Spleen (tissue), 11 donors: ENCODE measurements at regions not wholly inside any gene's neighbourhood (a gene's known extent, or its start where the extent isn't known, plus 50 kb on each side); places are given as distances from the start of the nearest gene placed in this dataset.

Source experiments
- DNase-seq: peaks from one replicate; pipeline ENCODE4 v3.0.0-alpha.2; 2020
- H3K27ac ChIP-seq, 8 donors: fragments of 200-600 bp; sonication (generic) in 7 of 8; 1 replicate in 4 of 8; 2 replicates in 4 of 8; pipeline versions ENCODE4 v1.5.0 to v1.8.0; 2016 to 2021; ENCODE audit warnings: inconsistent platforms in 4 of 8, mild to moderate bottlenecking in 4 of 8, moderate library complexity in 1 of 8
- H3K27me3 ChIP-seq, 7 donors: fragments of 200-600 bp; sonication (generic) in 6 of 7; replicated peaks in 1 of 7; 1 replicate in 4 of 7; 2 replicates in 3 of 7; pipeline versions ENCODE4 v1.5.0 to v1.8.0; 2016 to 2021; ENCODE audit warnings: inconsistent platforms in 3 of 7, mild to moderate bottlenecking in 1 of 7
- H3K36me3 ChIP-seq, 6 donors: fragments of 200-600 bp; sonication (generic) in 5 of 6; 1 replicate in 4 of 6; 2 replicates in 2 of 6; pipeline versions ENCODE4 v1.5.0 to v1.8.0; 2016 to 2021; ENCODE audit warnings: inconsistent platforms in 2 of 6
- H3K4me1 ChIP-seq, 6 donors: fragments of 200-600 bp; sonication (generic) in 5 of 6; 1 replicate in 3 of 6; 2 replicates in 3 of 6; pipeline versions ENCODE4 v1.5.0 to v1.8.0; 2016 to 2021; ENCODE audit warnings: inconsistent platforms in 3 of 6
- H3K4me3 ChIP-seq, 8 donors: fragments of 200-600 bp; sonication (generic) in 7 of 8; 1 replicate in 4 of 8; 2 replicates in 4 of 8; pipeline versions ENCODE4 v1.5.0 to v1.8.0; 2016 to 2021; ENCODE audit warnings: inconsistent platforms in 4 of 8, mild to moderate bottlenecking in 4 of 8, moderate library complexity in 2 of 8
- H3K9me3 ChIP-seq, 8 donors: fragments of 200-600 bp; sonication (generic) in 7 of 8; 1 replicate in 4 of 8; 2 replicates in 4 of 8; pipeline versions ENCODE4 v1.5.0 to v1.8.0; 2016 to 2021; ENCODE audit warnings: inconsistent platforms in 4 of 8
- POLR2A ChIP-seq, 3 donors: fragments of 450-650 bp; IDR thresholded peaks; one replicate each; pipeline ENCODE4 v1.5.1; 2017; ENCODE audit warnings: antibody characterized with exemption in 3 of 3, mild to moderate bottlenecking in 1 of 3
- POLR2AphosphoS5 ChIP-seq, 3 donors: sonication (generic); formaldehyde crosslinking; IDR thresholded peaks; one replicate each; pipeline ENCODE4 v1.5.1; 2017; ENCODE audit warnings: antibody characterized with exemption in 3 of 3
- WGBS, 5 donors: extraction: QIAGEN DNeasy Blood & Tissue Kit in 3 of 5; methylation state at CpG; one replicate each; pipeline versions ENCODE4 v1.1.5 to v1.1.7; 2013 to 2018; 5-methylcytosine and 5-hydroxymethylcytosine counted together
- intact Hi-C: fragments of 100-400 bp; cut with DNase I; formaldehyde crosslinking; loops from one replicate; pipeline ENCODE4 v1.15.0; 2023; ENCODE audit warnings: low total_unique reads
- TF ChIP-seq, protein P1 (sequence below), 11 experiments: fragments of 200-600 bp in 7 of 11; fragments of 450-650 bp in 4 of 11; sonication (generic) in 4 of 11; IDR thresholded peaks in 8 of 11; conservative IDR thresholded peaks in 3 of 11; 1 replicate in 7 of 11; 2 replicates in 4 of 11; pipeline versions ENCODE4 v1.4.0 to v1.8.0; 2016 to 2021; ENCODE audit warnings: antibody characterized with exemption in 11 of 11, inconsistent platforms in 4 of 11, mild to moderate bottlenecking in 1 of 11
- donor health status: healthy with polysubstance abuse.
- donor health status: DM: no; HTN: no; CAD: no; lungs with moderate emphysema.
- donor health status: DM: no; HTN: no; CAD: no.
- donor health status: Bipolar disorder and iron deficiency.
- donor health status: healthy.
- donor health status: DM: no; HTN: no; CAD: no.
- donor health status: DM: yes; HTN: yes; CAD: no.

GRCh38 chr14:92236243-92236900 is 86.6 kb upstream of the SLC24A4 start:
- 74 to 81% (median 80%) methylated on average over 9 of the region's 9 CpGs for WGBS, 5 donors
- DNase-seq, result no peak
- TF ChIP-seq, protein P1, sequence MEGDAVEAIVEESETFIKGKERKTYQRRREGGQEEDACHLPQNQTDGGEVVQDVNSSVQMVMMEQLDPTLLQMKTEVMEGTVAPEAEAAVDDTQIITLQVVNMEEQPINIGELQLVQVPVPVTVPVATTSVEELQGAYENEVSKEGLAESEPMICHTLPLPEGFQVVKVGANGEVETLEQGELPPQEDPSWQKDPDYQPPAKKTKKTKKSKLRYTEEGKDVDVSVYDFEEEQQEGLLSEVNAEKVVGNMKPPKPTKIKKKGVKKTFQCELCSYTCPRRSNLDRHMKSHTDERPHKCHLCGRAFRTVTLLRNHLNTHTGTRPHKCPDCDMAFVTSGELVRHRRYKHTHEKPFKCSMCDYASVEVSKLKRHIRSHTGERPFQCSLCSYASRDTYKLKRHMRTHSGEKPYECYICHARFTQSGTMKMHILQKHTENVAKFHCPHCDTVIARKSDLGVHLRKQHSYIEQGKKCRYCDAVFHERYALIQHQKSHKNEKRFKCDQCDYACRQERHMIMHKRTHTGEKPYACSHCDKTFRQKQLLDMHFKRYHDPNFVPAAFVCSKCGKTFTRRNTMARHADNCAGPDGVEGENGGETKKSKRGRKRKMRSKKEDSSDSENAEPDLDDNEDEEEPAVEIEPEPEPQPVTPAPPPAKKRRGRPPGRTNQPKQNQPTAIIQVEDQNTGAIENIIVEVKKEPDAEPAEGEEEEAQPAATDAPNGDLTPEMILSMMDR (IDR thresholded peaks at IDR 0.05 in 8 of 11, conservative IDR thresholded peaks at IDR 0.05 in 3 of 11), result no peak
- TF ChIP-seq POLR2AphosphoS5 (IDR thresholded peaks at IDR 0.05), result no peak
- no peak overlapping the region for H3K27ac ChIP-seq
- peaks cover 0 to 26% (median 5%) of the 10 kb centered on the region in 8 donors for H3K9me3 ChIP-seq
- intact Hi-C loops, result no loop called here
- no peaks in the 10 kb centered on the region for H3K36me3 ChIP-seq
- H3K27me3 ChIP-seq, result peaks cover 0 to 21% (median 0%) of the 10 kb centered on the region in 7 donors
- no peak overlapping the region for H3K4me3 ChIP-seq
- H3K4me1 ChIP-seq, result no peaks in the 10 kb centered on the region

DNA sequence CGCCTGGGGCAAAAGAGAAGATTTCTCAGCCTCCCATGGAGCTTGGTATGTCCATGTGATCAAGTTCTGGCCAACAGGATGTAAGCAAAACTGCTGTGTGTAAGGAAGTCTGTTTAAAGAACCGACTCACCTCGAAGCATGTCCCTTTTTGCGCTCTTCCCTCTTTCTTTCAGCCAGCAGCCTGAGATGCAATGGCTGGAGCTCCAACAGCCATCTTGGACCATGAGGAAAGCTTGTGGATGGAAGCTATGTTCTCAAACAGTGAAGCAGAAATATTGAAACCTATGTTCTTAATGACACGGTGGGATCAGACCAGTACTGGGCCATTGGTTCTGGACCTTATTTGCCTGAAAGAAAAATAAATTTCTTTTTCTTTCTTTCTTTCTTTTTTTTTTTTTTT is 82.3 kb upstream of the SLC24A4 start:
- 82 to 96% (median 95%) methylated on average over 5 of the region's 5 CpGs for WGBS, 5 donors
- peaks cover 4 to 33% (median 26%) of the 10 kb centered on the region in 8 donors for H3K9me3 ChIP-seq
- TF ChIP-seq, protein P1 (IDR thresholded peaks at IDR 0.05 in 8 of 11, conservative IDR thresholded peaks at IDR 0.05 in 3 of 11), result no peak
- no peak for TF ChIP-seq POLR2A (IDR thresholded peaks at IDR 0.05)
- no peak for TF ChIP-seq POLR2AphosphoS5 (IDR thresholded peaks at IDR 0.05)
- no peak for DNase-seq
- no peaks in the 10 kb centered on the region for H3K36me3 ChIP-seq
- intact Hi-C loops, result no loop called here
- H3K27me3 ChIP-seq, result peaks cover 0 to under 1% (median 0%) of the 10 kb centered on the region in 7 donors
- no peaks in the 10 kb centered on the region for H3K4me1 ChIP-seq
- no peak overlapping the region for H3K4me3 ChIP-seq
- H3K27ac ChIP-seq, result no peak overlapping the region

DNA sequence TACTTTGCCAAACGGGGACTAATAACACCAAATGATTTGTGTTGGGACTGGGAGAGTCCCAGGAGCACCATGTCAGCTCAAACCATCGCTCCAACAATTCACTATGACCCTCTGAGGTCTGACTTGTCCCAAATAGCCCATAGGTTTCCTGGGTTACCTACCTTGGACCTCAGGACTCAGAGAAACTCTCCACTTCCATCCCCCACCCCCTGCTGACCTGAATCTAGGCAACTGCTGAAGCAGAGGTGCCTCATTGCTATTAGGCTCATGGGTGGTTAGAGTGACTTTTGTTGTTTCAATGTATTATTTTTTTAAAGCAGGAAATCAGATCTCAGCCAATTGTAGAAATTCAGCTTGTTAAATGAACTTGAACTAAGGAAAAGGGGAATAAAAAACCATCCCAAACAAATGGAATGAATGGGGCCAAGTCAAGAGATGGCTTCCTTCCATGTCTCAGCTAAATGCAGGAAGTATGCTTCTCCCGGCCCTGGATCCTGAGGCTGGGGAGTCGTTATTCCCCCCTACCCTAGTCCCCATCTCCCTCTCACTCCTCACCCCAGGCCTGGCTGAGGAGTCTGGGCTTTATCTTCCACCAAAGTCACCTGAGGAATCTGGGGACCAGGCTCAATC is 80.9 kb upstream of the SLC24A4 start:
- no peak overlapping the region for H3K4me3 ChIP-seq
- 61 to 71% (median 64%) methylated on average over 4 of the region's 4 CpGs for WGBS, 5 donors
- intact Hi-C loops, result no loop called here
- no peak overlapping the region for H3K27ac ChIP-seq
- no peaks in the 10 kb centered on the region for H3K36me3 ChIP-seq
- DNase-seq, result no peak
- peaks cover 0 to 10% (median 0%) of the 10 kb centered on the region in 6 donors for H3K4me1 ChIP-seq
- peaks cover 4 to 44% (median 35%) of the 10 kb centered on the region in 8 donors for H3K9me3 ChIP-seq
- no peaks in the 10 kb centered on the region for H3K27me3 ChIP-seq
- TF ChIP-seq, protein P1 (IDR thresholded peaks at IDR 0.05 in 8 of 11, conservative IDR thresholded peaks at IDR 0.05 in 3 of 11), result no peak
- TF ChIP-seq POLR2AphosphoS5 (IDR thresholded peaks at IDR 0.05) (no peak), POLR2A (IDR thresholded peaks at IDR 0.05) (no peak)

- peaks cover 0 to 5% (median 0%) of the 10 kb centered on the region in 7 donors for H3K27me3 ChIP-seq
- H3K4me3 ChIP-seq, result no peak overlapping the region
- no peak for DNase-seq
- no peaks in the 10 kb centered on the region for H3K36me3 ChIP-seq
- H3K9me3 ChIP-seq, result peaks cover 4 to 44% (median 35%) of the 10 kb centered on the region in 8 donors
- intact Hi-C loops, result no loop called here
- TF ChIP-seq, protein P1 (IDR thresholded peaks at IDR 0.05 in 8 of 11, conservative IDR thresholded peaks at IDR 0.05 in 3 of 11), result no peak
- no peak for TF ChIP-seq POLR2A (IDR thresholded peaks at IDR 0.05)
- no peak for TF ChIP-seq POLR2AphosphoS5 (IDR thresholded peaks at IDR 0.05)
- H3K4me1 ChIP-seq, result peaks cover 0 to 27% (median 0%) of the 10 kb centered on the region in 6 donors
- no peak overlapping the region for H3K27ac ChIP-seq
Measured at GRCh38 chr14:92244805-92245204, 78.2 kb upstream of the SLC24A4 start.
